ENCODE measurements at regions not wholly inside any gene's neighbourhood (a gene's known extent, or its start where the extent isn't known, plus 50 kb on each side); places are given as distances from the start of the nearest gene placed in this dataset.

DNA sequence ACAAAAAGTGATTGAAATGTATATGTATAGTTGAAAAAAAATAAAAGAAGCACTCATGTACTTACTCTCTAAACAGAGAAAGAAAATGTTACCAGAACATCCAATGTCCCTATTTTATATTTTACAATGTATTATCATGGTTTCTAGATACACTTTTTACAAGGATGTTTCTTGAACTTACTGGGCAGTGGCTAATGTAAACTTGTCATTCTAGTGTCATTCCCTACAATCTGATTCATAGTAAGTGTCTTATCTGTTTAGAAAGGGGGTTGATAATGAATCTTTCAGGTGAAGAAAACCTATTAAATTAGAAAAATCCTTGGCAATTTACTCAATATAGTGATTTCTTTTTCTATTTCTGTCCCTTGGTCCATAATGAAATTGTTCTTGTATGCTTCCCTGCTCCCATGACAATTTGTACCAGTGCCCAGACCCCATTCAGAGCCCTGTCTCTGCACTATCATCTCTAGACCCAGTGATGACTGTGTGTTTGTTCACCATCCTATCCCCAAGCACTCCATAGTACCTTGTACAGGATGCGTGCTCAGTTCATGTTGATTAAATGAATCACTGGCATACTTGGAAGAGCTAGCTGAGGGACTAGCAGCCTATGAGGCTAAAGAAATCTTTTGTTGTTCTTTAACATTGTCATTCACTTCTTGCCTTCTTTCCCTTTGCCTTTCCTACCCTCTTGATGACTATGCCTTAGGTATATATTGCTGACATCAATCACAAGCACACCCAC is 101.2 kb downstream of the HMHB1 start:
- Histone ChIP-seq H3K4me1 (no peaks in the 10 kb centered on the region), H3K27me3 (no peaks in the 10 kb centered on the region), H3K9me3 (no peaks in the 10 kb centered on the region), H3K27ac (replicated peaks in 1 of 4) (no peak overlapping the region), H3K36me3 (no peaks in the 10 kb centered on the region), H3K4me3 (no peak overlapping the region)
- 73% methylated on average over 1 of the region's 1 CpG for WGBS
- no peak for TF ChIP-seq POLR2AphosphoS5 (IDR thresholded peaks at IDR 0.05)
- no peak for TF ChIP-seq EP300 (IDR thresholded peaks at IDR 0.05)
- TF ChIP-seq POLR2A (IDR thresholded peaks at IDR 0.05; ENCODE audit: low read depth): no peak
- TF ChIP-seq, protein P1, sequence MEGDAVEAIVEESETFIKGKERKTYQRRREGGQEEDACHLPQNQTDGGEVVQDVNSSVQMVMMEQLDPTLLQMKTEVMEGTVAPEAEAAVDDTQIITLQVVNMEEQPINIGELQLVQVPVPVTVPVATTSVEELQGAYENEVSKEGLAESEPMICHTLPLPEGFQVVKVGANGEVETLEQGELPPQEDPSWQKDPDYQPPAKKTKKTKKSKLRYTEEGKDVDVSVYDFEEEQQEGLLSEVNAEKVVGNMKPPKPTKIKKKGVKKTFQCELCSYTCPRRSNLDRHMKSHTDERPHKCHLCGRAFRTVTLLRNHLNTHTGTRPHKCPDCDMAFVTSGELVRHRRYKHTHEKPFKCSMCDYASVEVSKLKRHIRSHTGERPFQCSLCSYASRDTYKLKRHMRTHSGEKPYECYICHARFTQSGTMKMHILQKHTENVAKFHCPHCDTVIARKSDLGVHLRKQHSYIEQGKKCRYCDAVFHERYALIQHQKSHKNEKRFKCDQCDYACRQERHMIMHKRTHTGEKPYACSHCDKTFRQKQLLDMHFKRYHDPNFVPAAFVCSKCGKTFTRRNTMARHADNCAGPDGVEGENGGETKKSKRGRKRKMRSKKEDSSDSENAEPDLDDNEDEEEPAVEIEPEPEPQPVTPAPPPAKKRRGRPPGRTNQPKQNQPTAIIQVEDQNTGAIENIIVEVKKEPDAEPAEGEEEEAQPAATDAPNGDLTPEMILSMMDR (IDR thresholded peaks at IDR 0.05): no peak
- intact Hi-C loops (cut with DNase I): no loop called here
- DNase-seq (ENCODE audit: extremely low spot score): no peak

DNA sequence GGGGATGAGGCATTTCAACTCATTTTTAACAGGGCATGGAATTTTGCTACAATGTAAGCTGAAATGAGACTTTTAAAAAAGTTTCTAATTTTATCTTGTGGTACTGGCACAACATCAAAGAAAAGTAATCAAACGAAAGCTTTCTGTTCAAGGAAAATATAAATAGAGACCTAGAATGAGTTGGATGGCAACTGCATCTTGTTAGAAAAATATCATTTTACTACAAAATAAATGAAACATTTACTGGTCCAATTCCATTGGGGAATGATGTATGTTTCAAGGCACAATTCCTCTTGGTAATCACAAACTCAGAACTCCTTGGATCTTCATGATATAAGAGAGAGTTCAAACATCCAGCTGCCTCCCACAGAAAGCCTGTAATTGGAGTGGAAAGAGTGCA is 102.8 kb downstream of the HMHB1 start:
- intact Hi-C loops (cut with DNase I): no loop called here
- no peaks in the 10 kb centered on the region for H3K4me1 ChIP-seq
- no peaks in the 10 kb centered on the region for H3K36me3 ChIP-seq
- no peak overlapping the region for H3K4me3 ChIP-seq
- TF ChIP-seq POLR2AphosphoS5 (IDR thresholded peaks at IDR 0.05) (no peak), EP300 (IDR thresholded peaks at IDR 0.05) (no peak), POLR2A (IDR thresholded peaks at IDR 0.05; ENCODE audit: low read depth) (no peak)
- TF ChIP-seq, protein P1 (IDR thresholded peaks at IDR 0.05): no peak
- no peak for DNase-seq (ENCODE audit: extremely low spot score)
- no peak overlapping the region for H3K27ac ChIP-seq (replicated peaks in 1 of 4)
- no peaks in the 10 kb centered on the region for H3K27me3 ChIP-seq
- H3K9me3 ChIP-seq: no peaks in the 10 kb centered on the region
- WGBS: 41% methylated on average over 1 of the region's 1 CpG

- Histone ChIP-seq H3K36me3 (no peaks in the 10 kb centered on the region), H3K27me3 (no peaks in the 10 kb centered on the region), H3K27ac (replicated peaks in 1 of 4) (no peak overlapping the region), H3K4me3 (no peak overlapping the region), H3K4me1 (no peaks in the 10 kb centered on the region), H3K9me3 (no peaks in the 10 kb centered on the region)
- 94% methylated on average over 2 of the region's 2 CpGs for WGBS
- intact Hi-C loops (cut with DNase I): no loop called here
- TF ChIP-seq EP300 (IDR thresholded peaks at IDR 0.05): no peak
- TF ChIP-seq, protein P1 (IDR thresholded peaks at IDR 0.05): no peak
- TF ChIP-seq POLR2A (IDR thresholded peaks at IDR 0.05; ENCODE audit: low read depth): no peak
- no peak for TF ChIP-seq POLR2AphosphoS5 (IDR thresholded peaks at IDR 0.05)
- DNase-seq (ENCODE audit: extremely low spot score): no peak
These were observed 104.5 kb downstream of the HMHB1 start for GRCh38 chr5:143916451-143916850.

GRCh38 chr5:143918961-143919360 is 107.0 kb downstream of the HMHB1 start:
- 91% methylated on average over 1 of the region's 1 CpG for WGBS
- TF ChIP-seq EP300 (IDR thresholded peaks at IDR 0.05): no peak
- TF ChIP-seq, protein P1 (IDR thresholded peaks at IDR 0.05): no peak
- TF ChIP-seq POLR2AphosphoS5 (IDR thresholded peaks at IDR 0.05): no peak
- no peak for TF ChIP-seq POLR2A (IDR thresholded peaks at IDR 0.05; ENCODE audit: low read depth)
- Histone ChIP-seq H3K36me3 (no peaks in the 10 kb centered on the region), H3K27me3 (no peaks in the 10 kb centered on the region), H3K9me3 (no peaks in the 10 kb centered on the region), H3K4me3 (no peak overlapping the region), H3K27ac (replicated peaks in 1 of 4) (no peak overlapping the region), H3K4me1 (peaks cover 0 to 5% (median 4%) of the 10 kb centered on the region in 4 donors)
- intact Hi-C loops (cut with DNase I): no loop called here
- no peak for DNase-seq (ENCODE audit: extremely low spot score)

- intact Hi-C loops (cut with DNase I): no loop called here
- WGBS: 96% methylated on average over 1 of the region's 1 CpG
- peaks cover 0 to 5% (median 4%) of the 10 kb centered on the region in 4 donors for H3K4me1 ChIP-seq
- no peak overlapping the region for H3K4me3 ChIP-seq
- no peaks in the 10 kb centered on the region for H3K36me3 ChIP-seq
- H3K27ac ChIP-seq (replicated peaks in 1 of 4): no peak overlapping the region
- H3K27me3 ChIP-seq: no peaks in the 10 kb centered on the region
- H3K9me3 ChIP-seq: no peaks in the 10 kb centered on the region
- TF ChIP-seq EP300 (IDR thresholded peaks at IDR 0.05) (no peak), POLR2AphosphoS5 (IDR thresholded peaks at IDR 0.05) (no peak), POLR2A (IDR thresholded peaks at IDR 0.05; ENCODE audit: low read depth) (no peak)
- TF ChIP-seq, protein P1 (IDR thresholded peaks at IDR 0.05): no peak
- no peak for DNase-seq (ENCODE audit: extremely low spot score)
These were observed 108.8 kb downstream of the HMHB1 start for GRCh38 chr5:143920772-143921171.
